NCI-H2107 (cell line): ENCODE measurements at regions not wholly inside any gene's neighbourhood (a gene's known extent, or its start where the extent isn't known, plus 50 kb on each side); places are given as distances from the start of the nearest gene placed in this dataset.

Experiments
- DNase-seq: peaks from one replicate; lab custom pipeline; 2025; lab: John Stamatoyannopoulos, UW

DNA sequence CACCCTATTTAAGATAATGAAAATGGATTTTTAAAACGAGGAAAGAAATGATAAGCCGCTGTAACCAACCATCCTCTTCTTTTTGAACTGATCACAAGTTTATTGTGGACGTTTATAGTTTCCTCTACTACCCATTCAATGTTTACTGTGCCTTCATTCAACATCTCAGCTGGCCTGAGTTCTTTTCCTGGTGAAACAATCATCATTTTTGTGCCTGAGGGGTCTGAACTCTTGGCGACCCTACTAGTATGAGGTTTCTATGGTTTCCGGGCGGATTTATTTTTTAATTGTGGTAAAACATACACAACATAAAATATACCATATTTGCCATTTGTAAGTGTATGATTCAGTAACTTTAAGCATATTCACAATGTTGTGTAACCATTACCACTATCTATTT is 100.7 kb downstream of the SPRY1 start:
- DNase-seq = no peak

- DNase-seq = no peak
These were observed 105.1 kb downstream of the SPRY1 start for GRCh38 chr4:123501733-123502132.

GRCh38 chr4:123503698-123504363 is 107.2 kb downstream of the SPRY1 start:
- DNase-seq = no peak

- no peak for DNase-seq
These were observed 108.8 kb downstream of the SPRY1 start for GRCh38 chr4:123505095-123506010.

DNA sequence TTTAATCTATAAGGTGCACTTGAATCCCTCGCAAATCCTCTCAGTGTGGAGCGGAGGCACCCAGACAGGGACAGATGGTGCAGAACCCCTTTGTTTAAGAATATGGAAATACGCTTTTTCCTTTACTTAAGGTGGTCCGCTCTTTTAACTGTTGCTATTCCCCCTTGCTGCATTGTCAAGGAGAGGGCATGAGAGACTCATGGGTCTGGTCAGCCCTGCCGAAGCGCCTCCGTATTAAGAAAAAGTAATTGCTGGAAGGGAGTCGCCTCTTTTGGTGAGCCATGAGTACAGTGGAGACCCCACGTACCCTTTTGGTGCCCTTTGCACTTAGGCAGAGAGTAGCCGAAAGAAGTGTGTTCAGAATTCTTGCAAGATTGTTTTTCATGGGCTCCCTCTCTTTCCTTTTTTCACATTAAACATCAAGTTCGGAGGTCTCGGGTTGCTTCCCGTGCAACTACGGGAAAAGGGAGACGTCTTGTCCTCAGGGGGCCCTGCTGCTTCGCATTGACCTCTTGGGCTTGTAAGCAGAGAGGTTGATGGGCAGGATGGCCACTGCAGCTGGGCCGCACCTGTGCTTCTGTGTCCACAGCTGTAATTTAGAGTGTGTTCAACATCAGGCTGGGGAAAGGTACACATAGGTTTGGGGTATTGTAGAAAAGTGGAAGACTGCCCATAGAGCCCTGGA is 109.6 kb downstream of the SPRY1 start:
- no peak for DNase-seq

DNA sequence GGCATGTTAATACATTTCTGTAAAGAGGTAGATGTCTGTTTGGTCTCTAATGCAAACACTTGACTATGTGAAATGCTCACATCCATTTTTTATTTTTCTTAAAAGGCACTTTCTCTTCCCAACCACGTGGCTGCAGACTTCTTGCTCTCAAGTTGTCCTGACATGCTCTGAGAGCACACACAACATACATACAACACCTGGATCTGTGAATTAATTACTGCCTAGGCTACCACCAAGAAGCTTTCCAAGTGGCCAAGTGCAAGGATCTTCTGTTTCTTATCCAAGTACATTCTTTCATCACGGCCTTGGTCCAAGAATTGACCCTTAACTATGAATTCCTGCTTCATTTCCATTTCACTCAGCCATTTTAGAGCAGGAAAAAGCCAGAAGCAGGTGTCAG is 110.8 kb downstream of the SPRY1 start:
- DNase-seq = no peak

- no peak for DNase-seq
These were observed 113.6 kb downstream of the SPRY1 start for GRCh38 chr4:123510221-123510620.

GRCh38 chr4:123510659-123511058 is 114.1 kb downstream of the SPRY1 start:
- no peak for DNase-seq

DNA sequence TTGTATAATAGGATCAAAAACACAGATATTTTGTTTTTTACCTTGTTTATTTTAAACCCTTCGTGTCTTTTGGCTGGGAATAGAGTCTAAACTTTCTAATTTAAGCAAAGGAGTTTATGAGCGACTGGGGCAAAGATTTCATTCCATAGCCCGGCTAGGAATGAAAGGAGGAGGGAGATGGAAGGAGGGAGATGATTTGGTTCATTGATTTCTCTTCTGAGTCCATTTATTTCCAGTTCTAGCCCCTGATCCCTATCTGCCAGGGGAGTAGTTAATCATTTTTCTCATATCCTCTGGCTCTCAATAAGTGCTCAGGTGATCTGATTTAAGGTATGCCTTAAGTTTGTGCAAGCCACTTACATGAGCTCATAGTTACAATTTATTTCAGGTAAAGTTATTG is 120.0 kb downstream of the SPRY1 start:
- no peak for DNase-seq

- DNase-seq = no peak
These were observed 120.6 kb downstream of the SPRY1 start for GRCh38 chr4:123517176-123517575.

DNA sequence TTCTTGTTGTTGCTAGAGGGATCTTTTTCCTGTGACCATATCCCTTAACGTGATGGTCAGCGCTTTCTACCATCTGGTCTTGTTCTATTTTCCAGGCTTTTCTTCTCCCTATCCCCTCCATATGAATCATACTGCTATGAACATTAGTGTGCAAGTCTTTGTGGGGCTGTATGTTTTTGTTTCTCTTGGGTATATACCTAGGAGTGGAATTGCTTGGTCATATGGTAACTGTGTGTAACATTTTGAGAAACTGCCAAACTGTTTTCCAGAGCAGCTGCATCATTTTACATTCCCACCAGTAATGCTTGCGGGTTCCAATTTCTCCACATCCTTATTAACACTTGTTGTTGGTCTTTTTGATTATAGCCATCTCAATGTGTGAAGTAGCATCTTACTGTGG is 121.4 kb downstream of the SPRY1 start:
- DNase-seq = no peak

- no peak for DNase-seq
These were observed 123.7 kb downstream of the SPRY1 start for GRCh38 chr4:123520325-123520724.

DNA sequence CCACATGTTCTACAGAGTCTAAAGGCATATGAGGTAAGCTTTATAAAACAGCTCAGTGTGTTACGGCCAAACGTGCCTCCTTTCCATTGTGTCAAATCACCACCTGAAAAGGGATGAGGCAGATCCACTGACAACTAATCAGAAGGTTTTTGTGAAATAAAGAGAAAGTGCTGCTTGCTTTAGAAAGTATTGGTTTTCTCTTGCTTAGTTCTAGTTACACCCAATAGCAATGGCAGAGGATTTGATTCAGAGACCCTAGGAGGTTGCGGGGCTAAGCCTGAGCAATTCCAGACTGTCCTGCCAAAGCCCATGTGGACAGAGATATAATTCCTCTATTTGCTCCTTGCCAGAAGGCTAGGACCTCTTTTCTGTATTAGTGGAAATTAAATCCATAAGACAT is 125.5 kb downstream of the SPRY1 start:
- no peak for DNase-seq

DNA sequence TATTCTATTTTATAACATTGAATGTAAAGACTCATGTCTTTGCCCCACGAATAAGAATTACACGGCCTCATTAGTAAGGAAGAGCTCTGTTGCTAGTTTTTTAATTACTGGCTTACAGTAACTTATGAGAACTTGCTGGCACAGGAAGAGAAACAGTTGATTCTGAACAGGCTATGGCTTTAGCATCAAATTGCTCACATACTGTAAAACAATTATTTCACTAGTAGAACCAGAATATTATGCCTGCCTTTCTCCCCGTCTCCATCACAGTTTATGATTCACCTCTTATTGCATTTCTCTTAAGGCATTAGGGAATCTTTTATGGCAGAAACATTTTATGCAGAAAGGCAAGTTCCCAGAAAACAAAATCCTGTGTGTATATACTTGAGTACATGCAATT is 126.1 kb downstream of the SPRY1 start:
- no peak for DNase-seq

DNA sequence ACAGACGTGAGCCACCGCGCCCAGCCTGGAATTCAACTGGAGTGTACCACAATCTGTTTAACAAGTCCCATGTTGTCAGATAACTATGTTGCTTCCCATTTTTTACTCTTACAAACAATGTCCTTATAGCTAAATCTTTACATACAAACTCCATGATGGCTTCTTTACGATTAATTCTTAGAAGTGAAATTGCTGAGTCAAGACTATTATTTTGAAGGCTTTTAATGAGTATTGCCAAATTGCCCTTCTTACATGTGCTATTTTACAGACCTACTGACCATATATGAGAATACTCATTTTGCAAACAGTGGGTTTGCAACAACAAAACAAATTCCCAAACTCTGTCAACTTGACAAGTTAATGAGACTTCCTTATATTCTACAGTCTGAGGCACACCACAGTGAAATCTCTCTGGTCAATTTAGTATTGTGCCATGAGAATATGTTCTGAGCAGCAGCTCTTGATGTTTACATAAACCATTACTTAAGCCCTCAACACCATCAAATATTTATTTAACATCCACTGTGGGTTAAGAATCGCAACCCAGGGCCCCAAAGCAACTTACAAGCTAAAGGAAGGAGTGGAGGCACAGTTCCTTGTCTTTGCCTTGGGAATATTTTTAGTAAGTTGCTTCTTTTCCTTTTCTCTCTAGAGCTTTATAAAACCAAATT is 128.5 kb downstream of the SPRY1 start:
- no peak for DNase-seq

- no peak for DNase-seq
These were observed 129.9 kb downstream of the SPRY1 start for GRCh38 chr4:123526511-123526910.

- no peak for DNase-seq
These were observed 132.1 kb downstream of the SPRY1 start for GRCh38 chr4:123528501-123529277.

DNA sequence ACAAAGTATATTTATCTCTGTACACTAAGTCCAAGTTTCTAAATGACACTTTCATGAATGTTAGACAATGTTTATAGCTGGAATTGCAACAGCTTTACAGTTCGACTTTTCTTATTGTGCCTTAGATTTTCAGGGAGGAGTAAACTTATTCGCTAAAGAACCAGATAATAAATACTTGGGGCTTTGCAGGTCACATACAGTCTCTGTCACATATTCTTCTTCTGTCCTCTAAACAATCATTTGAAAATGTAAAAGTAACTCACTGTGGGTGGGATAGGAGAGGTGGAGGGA is 132.6 kb downstream of the SPRY1 start:
- DNase-seq = no peak

DNA sequence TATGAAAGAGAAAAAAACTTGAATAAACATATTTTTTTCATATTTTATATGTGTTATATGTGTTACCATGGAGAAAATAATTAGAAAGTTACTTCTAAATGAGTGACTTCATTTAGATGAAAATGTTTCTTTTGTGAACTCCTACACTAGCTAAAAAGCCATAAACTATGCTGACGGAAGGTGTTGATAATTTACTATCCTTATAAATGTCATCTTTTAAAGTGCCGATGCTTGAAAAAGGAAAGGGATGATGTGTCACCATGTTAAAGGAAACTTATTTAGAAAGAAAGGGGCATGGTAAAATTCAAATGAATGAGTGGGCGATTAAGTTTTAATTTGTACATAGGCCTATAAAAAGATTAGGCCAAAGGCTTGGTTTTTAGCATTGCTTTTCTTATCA is 133.8 kb downstream of the SPRY1 start:
- no peak for DNase-seq

DNA sequence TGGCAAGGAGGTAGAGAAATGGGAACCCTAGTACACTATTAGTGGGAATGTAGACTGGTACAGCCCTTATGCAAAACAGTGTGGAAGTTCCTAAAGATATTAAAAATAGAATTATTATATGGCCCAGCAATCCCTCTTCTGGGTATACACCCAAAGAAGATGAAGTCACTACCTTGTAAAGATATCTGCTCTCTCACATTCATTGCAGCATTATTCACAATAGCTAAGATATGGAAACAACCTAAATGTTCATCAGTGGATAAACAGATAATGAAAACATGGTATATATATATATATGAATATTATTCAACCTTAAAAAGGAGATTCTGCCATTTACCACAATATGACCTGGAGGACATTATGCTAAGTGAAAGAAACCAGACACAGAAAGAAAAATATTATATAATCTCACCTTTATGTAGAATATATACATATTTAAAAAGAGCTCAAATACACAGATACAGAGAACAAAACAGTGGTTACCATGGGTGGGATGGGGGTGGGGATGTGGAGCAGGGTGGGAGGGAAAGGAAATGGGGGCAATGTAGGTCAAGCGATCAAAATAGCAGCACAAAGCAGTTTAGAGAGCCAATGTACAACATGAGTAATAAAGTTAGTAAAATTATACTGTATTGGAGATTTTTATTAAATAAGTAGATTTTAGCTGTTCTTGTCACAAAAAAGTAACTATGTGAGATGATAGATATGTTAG is 138.6 kb downstream of the SPRY1 start:
- DNase-seq = no peak

DNA sequence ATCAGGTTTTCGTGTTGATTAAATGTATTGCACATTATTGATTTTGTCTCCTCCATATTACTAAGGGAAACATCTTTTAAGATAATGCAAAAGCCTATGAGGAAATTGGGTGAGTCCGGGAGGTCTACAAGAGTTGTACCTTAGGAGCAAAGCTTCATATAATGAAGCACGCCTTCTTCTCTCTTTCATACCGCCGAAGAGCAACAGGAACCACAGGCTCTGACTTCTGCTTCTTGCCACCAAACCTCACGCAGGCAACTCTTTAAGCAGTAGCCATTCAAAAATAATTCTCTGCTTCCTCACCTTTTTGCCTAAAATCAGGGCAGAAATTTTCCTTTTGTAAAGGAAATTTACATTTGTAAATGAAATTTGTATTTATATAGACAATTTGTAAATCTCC is 139.6 kb downstream of the SPRY1 start:
- DNase-seq = no peak
